ENCODE measurements at regions not wholly inside any gene's neighbourhood (a gene's known extent, or its start where the extent isn't known, plus 50 kb on each side); places are given as distances from the start of the nearest gene placed in this dataset.

DNA sequence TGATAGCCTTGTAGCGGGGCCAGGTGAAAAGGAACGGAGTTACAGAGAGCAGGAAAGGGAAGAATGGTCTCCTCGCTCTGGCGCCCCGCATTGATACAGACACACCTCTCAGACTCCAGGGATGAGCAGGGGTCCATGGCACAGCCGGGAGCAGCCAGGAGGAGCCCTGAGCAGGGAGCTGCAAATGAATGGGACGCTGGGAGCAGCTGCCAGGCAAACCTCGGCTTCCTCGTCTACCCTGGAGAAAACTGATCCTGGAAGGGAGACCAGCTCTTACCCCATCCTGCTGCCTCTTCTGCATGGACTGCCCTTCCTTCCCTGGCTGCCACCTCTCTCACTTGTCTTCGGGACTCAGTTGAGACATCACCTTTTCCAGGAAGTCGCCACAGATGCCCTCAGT, 97.3 kb upstream of the MAFB start:
- H3K4me3 ChIP-seq (ENCODE audit: low read depth, low read length): no peak overlapping the region
- H3K36me3 ChIP-seq (ENCODE audit: control insufficient read depth, insufficient read depth, low read length): no peaks in the 10 kb centered on the region
- H3K9me3 ChIP-seq (ENCODE audit: control insufficient read depth, insufficient read depth, low read length): no peaks in the 10 kb centered on the region
- no peaks in the 10 kb centered on the region for H3K4me1 ChIP-seq (ENCODE audit: control insufficient read depth, insufficient read depth, low read length)
- no peak overlapping the region for H3K9ac ChIP-seq (ENCODE audit: low read depth, low read length)
- H3K27me3 ChIP-seq (ENCODE audit: control insufficient read depth, insufficient read depth, low read length): no peaks in the 10 kb centered on the region

- no peaks in the 10 kb centered on the region for H3K36me3 ChIP-seq (ENCODE audit: control insufficient read depth, insufficient read depth, low read length)
- no peak overlapping the region for H3K4me3 ChIP-seq (ENCODE audit: low read depth, low read length)
- H3K4me1 ChIP-seq (ENCODE audit: control insufficient read depth, insufficient read depth, low read length): no peaks in the 10 kb centered on the region
- H3K9ac ChIP-seq (ENCODE audit: low read depth, low read length): no peak overlapping the region
- H3K27me3 ChIP-seq (ENCODE audit: control insufficient read depth, insufficient read depth, low read length): no peaks in the 10 kb centered on the region
- H3K9me3 ChIP-seq (ENCODE audit: control insufficient read depth, insufficient read depth, low read length): no peaks in the 10 kb centered on the region
These were observed 98.9 kb upstream of the MAFB start for GRCh38 chr20:40787941-40788340.

- Histone ChIP-seq H3K27me3 (ENCODE audit: control insufficient read depth, insufficient read depth, low read length) (no peaks in the 10 kb centered on the region), H3K4me3 (ENCODE audit: low read depth, low read length) (no peak overlapping the region)
These were observed 108.4 kb upstream of the MAFB start for GRCh38 chr20:40797425-40797824.

DNA sequence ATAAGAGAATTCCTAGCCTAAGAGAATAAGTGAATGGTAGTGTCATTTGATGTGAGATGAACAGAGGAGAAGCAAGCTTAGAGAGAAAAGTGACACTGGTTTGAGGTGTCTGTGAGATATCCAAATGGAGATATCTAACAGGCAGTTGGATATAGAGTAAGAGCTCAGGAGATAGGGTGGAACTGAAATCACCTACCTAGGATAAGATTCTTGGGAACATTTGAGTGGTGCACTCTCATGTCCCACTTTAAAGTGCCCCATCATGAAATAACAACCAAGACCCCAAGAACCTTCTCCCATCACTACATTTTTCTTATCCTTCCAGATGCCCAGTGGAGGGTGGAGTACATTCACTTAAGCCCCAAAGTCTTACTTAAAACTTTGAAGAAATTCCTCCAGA, 109.0 kb upstream of the MAFB start:
- Histone ChIP-seq H3K27me3 (ENCODE audit: control insufficient read depth, insufficient read depth, low read length) (no peaks in the 10 kb centered on the region), H3K9ac (ENCODE audit: low read depth, low read length) (no peak overlapping the region), H3K36me3 (ENCODE audit: control insufficient read depth, insufficient read depth, low read length) (no peaks in the 10 kb centered on the region), H3K4me1 (ENCODE audit: control insufficient read depth, insufficient read depth, low read length) (no peaks in the 10 kb centered on the region), H3K9me3 (ENCODE audit: control insufficient read depth, insufficient read depth, low read length) (no peaks in the 10 kb centered on the region), H3K4me3 (ENCODE audit: low read depth, low read length) (no peak overlapping the region)

More at GRCh38 chr20:40797425-40797824, 108.4 kb upstream of the MAFB start:
- Histone ChIP-seq H3K4me1 (ENCODE audit: control insufficient read depth, insufficient read depth, low read length) (no peaks in the 10 kb centered on the region), H3K36me3 (ENCODE audit: control insufficient read depth, insufficient read depth, low read length) (no peaks in the 10 kb centered on the region), H3K9ac (ENCODE audit: low read depth, low read length) (no peak overlapping the region), H3K9me3 (ENCODE audit: control insufficient read depth, insufficient read depth, low read length) (no peaks in the 10 kb centered on the region)

- Histone ChIP-seq H3K27me3 (ENCODE audit: control insufficient read depth, insufficient read depth, low read length) (no peaks in the 10 kb centered on the region), H3K4me3 (ENCODE audit: low read depth, low read length) (no peak overlapping the region), H3K9ac (ENCODE audit: low read depth, low read length) (no peak overlapping the region)
These were observed 113.8 kb upstream of the MAFB start for GRCh38 chr20:40802886-40803285.

GRCh38 chr20:40803381-40803780, 114.3 kb upstream of the MAFB start:
- Histone ChIP-seq H3K4me1 (ENCODE audit: control insufficient read depth, insufficient read depth, low read length) (no peaks in the 10 kb centered on the region), H3K4me3 (ENCODE audit: low read depth, low read length) (no peak overlapping the region), H3K27me3 (ENCODE audit: control insufficient read depth, insufficient read depth, low read length) (no peaks in the 10 kb centered on the region), H3K9me3 (ENCODE audit: control insufficient read depth, insufficient read depth, low read length) (no peaks in the 10 kb centered on the region), H3K36me3 (ENCODE audit: control insufficient read depth, insufficient read depth, low read length) (no peaks in the 10 kb centered on the region), H3K9ac (ENCODE audit: low read depth, low read length) (no peak overlapping the region)

More at GRCh38 chr20:40802886-40803285, 113.8 kb upstream of the MAFB start:
- H3K4me1 ChIP-seq (ENCODE audit: control insufficient read depth, insufficient read depth, low read length): no peaks in the 10 kb centered on the region
- no peaks in the 10 kb centered on the region for H3K9me3 ChIP-seq (ENCODE audit: control insufficient read depth, insufficient read depth, low read length)
- no peaks in the 10 kb centered on the region for H3K36me3 ChIP-seq (ENCODE audit: control insufficient read depth, insufficient read depth, low read length)

DNA sequence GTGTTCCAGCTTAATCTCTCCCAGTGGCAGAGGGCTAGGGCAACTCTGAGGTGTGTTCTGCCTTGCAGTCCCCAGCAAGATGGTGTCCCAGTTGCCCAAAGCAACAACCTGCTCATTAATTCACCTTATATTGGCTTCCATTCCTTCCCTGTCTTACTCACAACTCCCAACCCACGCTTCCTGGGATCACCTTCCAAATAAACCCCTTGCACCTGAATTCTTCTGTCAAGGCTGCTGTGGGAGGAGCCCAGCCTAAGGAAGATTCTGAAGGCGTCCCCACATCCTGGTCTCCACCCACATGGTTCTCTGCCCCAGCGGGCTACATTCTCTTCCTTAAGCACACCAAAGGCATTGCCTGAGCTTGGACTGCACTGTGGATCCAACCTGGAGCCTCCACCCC, 116.6 kb upstream of the MAFB start:
- Histone ChIP-seq H3K27me3 (ENCODE audit: control insufficient read depth, insufficient read depth, low read length) (no peaks in the 10 kb centered on the region), H3K9ac (ENCODE audit: low read depth, low read length) (no peak overlapping the region), H3K4me1 (ENCODE audit: control insufficient read depth, insufficient read depth, low read length) (no peaks in the 10 kb centered on the region), H3K36me3 (ENCODE audit: control insufficient read depth, insufficient read depth, low read length) (no peaks in the 10 kb centered on the region), H3K4me3 (ENCODE audit: low read depth, low read length) (no peak overlapping the region), H3K9me3 (ENCODE audit: control insufficient read depth, insufficient read depth, low read length) (no peaks in the 10 kb centered on the region)

GRCh38 chr20:40806929-40807820, 118.1 kb upstream of the MAFB start:
- Histone ChIP-seq H3K4me1 (ENCODE audit: control insufficient read depth, insufficient read depth, low read length) (no peaks in the 10 kb centered on the region), H3K4me3 (ENCODE audit: low read depth, low read length) (no peak overlapping the region), H3K27me3 (ENCODE audit: control insufficient read depth, insufficient read depth, low read length) (no peaks in the 10 kb centered on the region), H3K9ac (ENCODE audit: low read depth, low read length) (no peak overlapping the region), H3K36me3 (ENCODE audit: control insufficient read depth, insufficient read depth, low read length) (no peaks in the 10 kb centered on the region), H3K9me3 (ENCODE audit: control insufficient read depth, insufficient read depth, low read length) (no peaks in the 10 kb centered on the region)

- no peaks in the 10 kb centered on the region for H3K36me3 ChIP-seq (ENCODE audit: control insufficient read depth, insufficient read depth, low read length)
- no peaks in the 10 kb centered on the region for H3K4me1 ChIP-seq (ENCODE audit: control insufficient read depth, insufficient read depth, low read length)
- no peak overlapping the region for H3K9ac ChIP-seq (ENCODE audit: low read depth, low read length)
- no peak overlapping the region for H3K4me3 ChIP-seq (ENCODE audit: low read depth, low read length)
- no peaks in the 10 kb centered on the region for H3K9me3 ChIP-seq (ENCODE audit: control insufficient read depth, insufficient read depth, low read length)
- H3K27me3 ChIP-seq (ENCODE audit: control insufficient read depth, insufficient read depth, low read length): no peaks in the 10 kb centered on the region
These were observed 118.8 kb upstream of the MAFB start for GRCh38 chr20:40807821-40808170.

DNA sequence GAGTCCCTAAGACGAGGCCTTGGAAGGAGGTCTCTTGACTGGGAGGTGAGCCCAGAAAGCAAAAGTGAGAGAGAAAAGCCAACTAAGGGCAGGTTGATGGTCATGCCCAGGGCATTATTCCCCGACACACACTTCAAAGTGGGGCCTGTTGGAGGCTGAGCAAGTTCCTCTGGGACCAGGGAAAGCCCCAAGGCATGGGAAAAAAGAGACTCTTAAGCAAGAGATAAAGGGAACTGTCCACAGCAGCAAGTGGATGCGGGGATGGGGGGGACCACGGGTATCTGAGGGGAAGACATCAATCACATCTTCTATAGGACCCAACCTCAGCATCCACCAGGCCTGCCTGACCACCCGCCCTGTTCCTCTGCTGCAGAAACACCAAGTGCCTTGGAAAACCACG, 119.9 kb upstream of the MAFB start:
- Histone ChIP-seq H3K9me3 (ENCODE audit: control insufficient read depth, insufficient read depth, low read length) (no peaks in the 10 kb centered on the region), H3K4me3 (ENCODE audit: low read depth, low read length) (no peak overlapping the region), H3K36me3 (ENCODE audit: control insufficient read depth, insufficient read depth, low read length) (no peaks in the 10 kb centered on the region), H3K9ac (ENCODE audit: low read depth, low read length) (no peak overlapping the region), H3K4me1 (ENCODE audit: control insufficient read depth, insufficient read depth, low read length) (no peaks in the 10 kb centered on the region), H3K27me3 (ENCODE audit: control insufficient read depth, insufficient read depth, low read length) (no peaks in the 10 kb centered on the region)

DNA sequence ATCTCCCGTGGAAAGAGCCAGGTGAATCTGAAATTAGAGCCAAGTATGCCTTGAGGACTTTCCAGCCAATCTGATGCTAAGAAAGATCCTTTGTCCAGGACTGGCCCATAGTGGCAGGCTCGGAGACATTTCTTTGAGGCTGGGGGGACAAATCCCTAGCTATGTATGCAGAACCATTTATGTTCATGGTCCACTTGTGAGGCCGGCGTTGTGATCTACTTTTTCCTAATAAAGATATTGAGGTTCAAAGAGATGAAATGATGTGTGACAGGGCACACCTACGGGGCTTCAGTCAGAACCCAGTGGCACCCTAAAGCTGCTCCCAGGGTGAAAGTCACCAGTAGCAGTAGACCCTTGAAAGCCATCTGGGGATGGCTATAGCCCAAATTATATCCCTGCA, 120.3 kb upstream of the MAFB start:
- Histone ChIP-seq H3K4me3 (ENCODE audit: low read depth, low read length) (no peak overlapping the region), H3K27me3 (ENCODE audit: control insufficient read depth, insufficient read depth, low read length) (no peaks in the 10 kb centered on the region)

GRCh38 chr20:40810332-40811000, 121.4 kb upstream of the MAFB start:
- Histone ChIP-seq H3K27me3 (ENCODE audit: control insufficient read depth, insufficient read depth, low read length) (no peaks in the 10 kb centered on the region), H3K9me3 (ENCODE audit: control insufficient read depth, insufficient read depth, low read length) (no peaks in the 10 kb centered on the region)

More for the DNA sequence above, 120.3 kb upstream of the MAFB start:
- no peaks in the 10 kb centered on the region for H3K4me1 ChIP-seq (ENCODE audit: control insufficient read depth, insufficient read depth, low read length)
- no peaks in the 10 kb centered on the region for H3K9me3 ChIP-seq (ENCODE audit: control insufficient read depth, insufficient read depth, low read length)
- H3K9ac ChIP-seq (ENCODE audit: low read depth, low read length): no peak overlapping the region
- no peaks in the 10 kb centered on the region for H3K36me3 ChIP-seq (ENCODE audit: control insufficient read depth, insufficient read depth, low read length)

More at GRCh38 chr20:40810332-40811000, 121.4 kb upstream of the MAFB start:
- H3K4me3 ChIP-seq (ENCODE audit: low read depth, low read length): no peak overlapping the region
- H3K36me3 ChIP-seq (ENCODE audit: control insufficient read depth, insufficient read depth, low read length): no peaks in the 10 kb centered on the region
- no peak overlapping the region for H3K9ac ChIP-seq (ENCODE audit: low read depth, low read length)
- H3K4me1 ChIP-seq (ENCODE audit: control insufficient read depth, insufficient read depth, low read length): no peaks in the 10 kb centered on the region

Data from iPS-15b (cell line).